Progenitor cell of endocrine pancreas (in vitro differentiated cells): ENCODE measurements at regions not wholly inside any gene's neighbourhood (a gene's known extent, or its start where the extent isn't known, plus 50 kb on each side); places are given as distances from the start of the nearest gene placed in this dataset.

Experiments used
- DNase-seq: peaks from one replicate; pipeline ENCODE4 v3.0.0; 2021; ENCODE audit warnings: low spot score; ENCODE audit not compliant: unreplicated experiment
- H3K27ac Mint-ChIP-seq: 2 replicates; pipeline ENCODE4 v1.8.0; 2021; ENCODE audit warnings: mild to moderate bottlenecking, moderate library complexity, mixed read lengths
- H3K27me3 Mint-ChIP-seq: 2 replicates; pipeline ENCODE4 v1.8.0; 2021; ENCODE audit warnings: mixed read lengths
- H3K36me3 Mint-ChIP-seq: 2 replicates; pipeline ENCODE4 v1.8.0; 2022; ENCODE audit warnings: mixed read lengths; ENCODE audit not compliant: insufficient read depth
- H3K4me1 Mint-ChIP-seq: 2 replicates; pipeline ENCODE4 v1.8.0; 2021; ENCODE audit warnings: low read depth, mixed read lengths
- H3K4me3 Mint-ChIP-seq: 2 replicates; pipeline ENCODE4 v1.8.0; 2021; ENCODE audit warnings: low read depth, mild to moderate bottlenecking, moderate library complexity, mixed read lengths
- H3K9me3 Mint-ChIP-seq: 2 replicates; pipeline ENCODE4 v1.8.0; 2021; ENCODE audit warnings: low read depth, mixed read lengths
- TF ChIP-seq, protein P1 (sequence below): fragments of 200-600 bp; sonication (generic); IDR thresholded peaks from one replicate; pipeline ENCODE4 v1.5.0; 2021; ENCODE audit warnings: antibody characterized with exemption, mild to moderate bottlenecking; ENCODE audit not compliant: unreplicated experiment

DNA sequence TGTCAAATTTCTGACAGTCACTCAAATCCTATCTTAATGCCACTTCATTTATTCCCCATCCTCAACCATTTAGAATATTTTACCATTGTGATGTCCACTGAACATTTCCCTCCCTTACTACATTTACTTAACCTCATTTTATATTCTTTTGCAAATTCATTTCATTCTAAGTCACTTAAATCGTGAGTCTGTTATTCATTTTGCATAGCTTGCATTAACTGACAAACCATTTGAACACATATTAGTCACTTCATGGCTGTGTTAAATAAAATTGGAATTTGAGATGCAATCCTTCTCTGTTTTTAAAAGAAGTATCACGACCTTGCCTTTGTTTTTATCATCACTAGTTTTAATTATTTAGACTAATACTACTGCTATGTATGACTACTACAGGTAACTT lies 199.4 kb upstream of the COL11A1 start:
- Mint-ChIP-seq H3K9me3 (no peaks in the 10 kb centered on the region), H3K27me3 (peaks cover 38% of the 10 kb centered on the region), H3K27ac (no peak overlapping the region), H3K4me1 (peaks cover 14% of the 10 kb centered on the region), H3K4me3 (no peak overlapping the region), H3K36me3 (no peaks in the 10 kb centered on the region)
- TF ChIP-seq, protein P1, sequence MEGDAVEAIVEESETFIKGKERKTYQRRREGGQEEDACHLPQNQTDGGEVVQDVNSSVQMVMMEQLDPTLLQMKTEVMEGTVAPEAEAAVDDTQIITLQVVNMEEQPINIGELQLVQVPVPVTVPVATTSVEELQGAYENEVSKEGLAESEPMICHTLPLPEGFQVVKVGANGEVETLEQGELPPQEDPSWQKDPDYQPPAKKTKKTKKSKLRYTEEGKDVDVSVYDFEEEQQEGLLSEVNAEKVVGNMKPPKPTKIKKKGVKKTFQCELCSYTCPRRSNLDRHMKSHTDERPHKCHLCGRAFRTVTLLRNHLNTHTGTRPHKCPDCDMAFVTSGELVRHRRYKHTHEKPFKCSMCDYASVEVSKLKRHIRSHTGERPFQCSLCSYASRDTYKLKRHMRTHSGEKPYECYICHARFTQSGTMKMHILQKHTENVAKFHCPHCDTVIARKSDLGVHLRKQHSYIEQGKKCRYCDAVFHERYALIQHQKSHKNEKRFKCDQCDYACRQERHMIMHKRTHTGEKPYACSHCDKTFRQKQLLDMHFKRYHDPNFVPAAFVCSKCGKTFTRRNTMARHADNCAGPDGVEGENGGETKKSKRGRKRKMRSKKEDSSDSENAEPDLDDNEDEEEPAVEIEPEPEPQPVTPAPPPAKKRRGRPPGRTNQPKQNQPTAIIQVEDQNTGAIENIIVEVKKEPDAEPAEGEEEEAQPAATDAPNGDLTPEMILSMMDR, result no peak
- no peak for DNase-seq

- no peaks in the 10 kb centered on the region for H3K9me3 Mint-ChIP-seq
- H3K4me3 Mint-ChIP-seq, result no peak overlapping the region
- no peaks in the 10 kb centered on the region for H3K36me3 Mint-ChIP-seq
- no peak overlapping the region for H3K27ac Mint-ChIP-seq
- H3K4me1 Mint-ChIP-seq, result no peaks in the 10 kb centered on the region
- TF ChIP-seq, protein P1, result no peak
- H3K27me3 Mint-ChIP-seq, result no peaks in the 10 kb centered on the region
- DNase-seq, result no peak
Measured at GRCh38 chr1:103283841-103284669, 175.7 kb upstream of the COL11A1 start.

DNA sequence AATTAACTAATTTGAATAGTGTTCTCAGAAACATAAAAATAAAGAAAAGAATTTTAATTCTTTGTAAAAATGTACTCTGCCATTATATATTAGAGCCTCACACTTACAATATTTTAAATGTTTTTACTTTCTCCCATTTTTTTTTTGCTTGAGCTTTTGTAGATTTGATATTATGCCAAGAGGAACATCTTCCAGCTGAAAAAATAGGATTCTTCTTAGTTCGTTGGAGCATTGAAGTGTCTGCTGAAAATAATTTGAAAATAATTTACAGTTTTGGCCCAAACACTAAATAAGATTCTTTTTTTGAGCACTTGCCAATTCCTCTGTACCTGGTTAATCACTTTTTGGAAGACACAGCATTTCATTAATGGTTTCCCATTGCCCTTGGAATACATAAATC lies 175.0 kb upstream of the COL11A1 start:
- no peak for DNase-seq
- TF ChIP-seq, protein P1, result no peak
- H3K9me3 Mint-ChIP-seq, result no peaks in the 10 kb centered on the region
- H3K36me3 Mint-ChIP-seq, result no peaks in the 10 kb centered on the region
- no peak overlapping the region for H3K4me3 Mint-ChIP-seq
- H3K4me1 Mint-ChIP-seq, result no peaks in the 10 kb centered on the region
- no peak overlapping the region for H3K27ac Mint-ChIP-seq
- no peaks in the 10 kb centered on the region for H3K27me3 Mint-ChIP-seq

DNA sequence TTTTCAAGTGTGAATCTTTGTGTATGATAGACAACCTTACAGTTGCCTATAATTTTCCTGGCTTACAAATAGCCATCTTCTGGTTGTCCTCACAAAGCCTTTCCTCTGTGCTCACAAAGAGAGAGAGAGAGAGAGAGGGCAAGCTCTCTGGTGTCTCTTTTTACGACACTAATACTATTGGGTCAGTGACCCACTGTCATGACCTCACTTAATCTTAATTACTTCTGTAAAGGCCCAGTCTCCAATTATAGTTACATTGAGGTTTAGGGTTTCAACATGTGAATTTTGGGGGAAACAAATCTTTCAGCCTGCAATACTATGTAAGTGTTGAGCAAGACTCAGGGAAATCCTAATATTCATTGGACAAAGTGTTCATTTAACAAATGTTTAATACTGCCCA lies 167.4 kb upstream of the COL11A1 start:
- Mint-ChIP-seq H3K27ac (no peak overlapping the region), H3K9me3 (no peaks in the 10 kb centered on the region), H3K36me3 (no peaks in the 10 kb centered on the region), H3K4me1 (no peaks in the 10 kb centered on the region), H3K27me3 (no peaks in the 10 kb centered on the region), H3K4me3 (no peak overlapping the region)
- TF ChIP-seq, protein P1, result no peak
- DNase-seq, result no peak

DNA sequence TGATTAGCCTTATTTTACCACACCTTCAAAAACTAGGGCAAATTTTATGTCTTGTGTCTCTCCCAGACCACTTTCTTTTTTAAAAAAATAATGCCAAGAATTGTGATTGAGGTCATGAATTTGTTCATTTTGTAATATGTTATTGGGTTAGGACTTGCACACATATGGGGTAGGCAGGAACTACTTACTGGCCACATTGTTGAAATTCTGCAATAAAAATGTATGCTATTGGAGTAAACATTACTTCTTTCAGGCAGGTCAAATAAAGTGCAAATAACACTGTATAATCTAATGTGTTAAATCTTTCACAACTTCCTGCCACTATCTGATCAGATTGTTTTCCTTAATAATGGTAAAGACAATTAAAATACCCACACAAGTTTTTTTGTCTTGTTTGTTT lies 166.6 kb upstream of the COL11A1 start:
- no peak for DNase-seq
- Mint-ChIP-seq H3K4me3 (no peak overlapping the region), H3K27ac (no peak overlapping the region), H3K4me1 (no peaks in the 10 kb centered on the region), H3K9me3 (no peaks in the 10 kb centered on the region), H3K27me3 (no peaks in the 10 kb centered on the region), H3K36me3 (no peaks in the 10 kb centered on the region)
- TF ChIP-seq, protein P1, result no peak
